Osteoblast (primary cell): ENCODE measurements at regions not wholly inside any gene's neighbourhood (a gene's known extent, or its start where the extent isn't known, plus 50 kb on each side); places are given as distances from the start of the nearest gene placed in this dataset.

Source experiments
- DNase-seq: peaks from one replicate; pipeline ENCODE4 v3.0.0; 2011; ENCODE audit warnings: low spot score, mixed read lengths; ENCODE audit not compliant: insufficient read length; ENCODE audit errors: missing footprints
- H2AFZ ChIP-seq: 2 replicates; pipeline ENCODE4 v1.6.0; 2011; ENCODE audit warnings: mild to moderate bottlenecking, low read length
- H3K27ac ChIP-seq: 2 replicates; pipeline ENCODE4 v1.5.1; 2011; ENCODE audit warnings: mild to moderate bottlenecking, low read depth, low read length, moderate library complexity
- H3K27me3 ChIP-seq: 2 replicates; pipeline ENCODE4 v1.6.0; 2012; ENCODE audit warnings: mild to moderate bottlenecking, control low read depth, inconsistent platforms, low read length, moderate library complexity; ENCODE audit not compliant: insufficient read depth
- H3K36me3 ChIP-seq: 2 replicates; pipeline ENCODE4 v1.5.1; 2011; ENCODE audit warnings: mild to moderate bottlenecking, low read length, control low read depth, moderate library complexity; ENCODE audit not compliant: insufficient read depth
- H3K4me1 ChIP-seq: 2 replicates; pipeline ENCODE4 v1.5.1; 2011; ENCODE audit warnings: mild to moderate bottlenecking, low read length, control low read depth, moderate library complexity; ENCODE audit not compliant: insufficient read depth
- H3K4me2 ChIP-seq: 2 replicates; pipeline ENCODE4 v1.6.0; 2011; ENCODE audit warnings: mild to moderate bottlenecking, low read length; ENCODE audit not compliant: insufficient read depth
- H3K4me3 ChIP-seq: fragments of 200-600 bp; sonication (generic); 3 replicates; pipeline ENCODE4 v1.5.1; 2012; ENCODE audit warnings: mild to moderate bottlenecking, low read length, inconsistent platforms; ENCODE audit not compliant: insufficient read depth
- H3K79me2 ChIP-seq: 2 replicates; pipeline ENCODE4 v1.6.0; 2012; ENCODE audit warnings: mild to moderate bottlenecking, low read length, control low read depth, inconsistent platforms; ENCODE audit not compliant: insufficient read depth
- H3K9me3 ChIP-seq: 2 replicates; pipeline ENCODE4 v1.5.1; 2011; ENCODE audit warnings: low read depth, low read length, control low read depth
- H4K20me1 ChIP-seq: 2 replicates; pipeline ENCODE4 v1.6.0; 2012; ENCODE audit warnings: mild to moderate bottlenecking, low read length, control low read depth; ENCODE audit not compliant: insufficient read depth
- CTCF ChIP-seq: IDR thresholded peaks from 2 replicates; pipeline ENCODE4 v1.5.1; 2011; ENCODE audit warnings: mild to moderate bottlenecking, low read depth, low read length, moderate library complexity; ENCODE audit errors: extremely low read depth

- TF ChIP-seq CTCF = no peak
- Histone ChIP-seq H3K36me3 (no peaks in the 10 kb centered on the region), H3K4me1 (no peaks in the 10 kb centered on the region), H3K27ac (no peak overlapping the region), H2AFZ (no peak overlapping the region), H3K79me2 (no peaks in the 10 kb centered on the region), H3K27me3 (no peaks in the 10 kb centered on the region), H3K9me3 (no peaks in the 10 kb centered on the region), H3K4me3 (no peak overlapping the region), H4K20me1 (no peaks in the 10 kb centered on the region), H3K4me2 (no peak overlapping the region)
- no peak for DNase-seq
Measured at GRCh38 chr10:107749235-107749634, 584.7 kb upstream of the SORCS1 start.

GRCh38 chr10:107747851-107748250 lies 583.3 kb upstream of the SORCS1 start:
- no peaks in the 10 kb centered on the region for H3K9me3 ChIP-seq
- H2AFZ ChIP-seq = no peak overlapping the region
- no peak overlapping the region for H3K4me3 ChIP-seq
- TF ChIP-seq CTCF = no peak
- H3K79me2 ChIP-seq = no peaks in the 10 kb centered on the region
- no peak for DNase-seq
- H4K20me1 ChIP-seq = no peaks in the 10 kb centered on the region
- H3K27me3 ChIP-seq = no peaks in the 10 kb centered on the region
- no peaks in the 10 kb centered on the region for H3K4me1 ChIP-seq
- no peak overlapping the region for H3K4me2 ChIP-seq
- H3K27ac ChIP-seq = no peak overlapping the region
- no peaks in the 10 kb centered on the region for H3K36me3 ChIP-seq

- H3K4me2 ChIP-seq = no peak overlapping the region
- no peak for DNase-seq
Measured at GRCh38 chr10:107741971-107742370, 577.5 kb upstream of the SORCS1 start.

GRCh38 chr10:107740962-107741690 lies 576.6 kb upstream of the SORCS1 start:
- H3K36me3 ChIP-seq = no peaks in the 10 kb centered on the region
- H2AFZ ChIP-seq = no peak overlapping the region
- no peak overlapping the region for H3K27ac ChIP-seq
- no peak for DNase-seq
- no peak for TF ChIP-seq CTCF
- H4K20me1 ChIP-seq = no peaks in the 10 kb centered on the region
- H3K9me3 ChIP-seq = no peaks in the 10 kb centered on the region
- H3K27me3 ChIP-seq = no peaks in the 10 kb centered on the region
- no peak overlapping the region for H3K4me3 ChIP-seq
- no peaks in the 10 kb centered on the region for H3K4me1 ChIP-seq
- H3K79me2 ChIP-seq = no peaks in the 10 kb centered on the region
- no peak overlapping the region for H3K4me2 ChIP-seq

More at GRCh38 chr10:107741971-107742370, 577.5 kb upstream of the SORCS1 start:
- Histone ChIP-seq H3K27ac (no peak overlapping the region), H4K20me1 (no peaks in the 10 kb centered on the region), H3K4me1 (no peaks in the 10 kb centered on the region), H3K4me3 (no peak overlapping the region), H3K9me3 (no peaks in the 10 kb centered on the region), H3K36me3 (no peaks in the 10 kb centered on the region), H3K79me2 (no peaks in the 10 kb centered on the region), H2AFZ (no peak overlapping the region), H3K27me3 (no peaks in the 10 kb centered on the region)
- TF ChIP-seq CTCF = no peak
